DND-41 (cell line): ENCODE measurements at regions not wholly inside any gene's neighbourhood (a gene's known extent, or its start where the extent isn't known, plus 50 kb on each side); places are given as distances from the start of the nearest gene placed in this dataset.

ENCODE experiments used
- ATAC-seq: fragments of 200-7000 bp; cut with Tn5 transposase; 3 replicates; pipeline ENCODE4 v1.9.1; 2021; ENCODE audit warnings: low read depth; ENCODE audit not compliant: insufficient read depth
- DNase-seq: peaks from one replicate; pipeline ENCODE4 v3.0.0-alpha.2; 2020
- H2AFZ ChIP-seq: 2 replicates; pipeline ENCODE4 v1.6.0; 2012; ENCODE audit warnings: low read depth, low read length
- H3K27ac ChIP-seq: 2 replicates; pipeline ENCODE4 v1.5.1; 2012; ENCODE audit warnings: low read length, inconsistent platforms
- H3K27me3 ChIP-seq: fragments of 200-600 bp; sonication (generic); 2 replicates; pipeline ENCODE4 v1.6.0; 2012; ENCODE audit warnings: low read length, mild to moderate bottlenecking, inconsistent platforms; ENCODE audit not compliant: insufficient read depth, poor library complexity
- H3K36me3 ChIP-seq: 2 replicates; pipeline ENCODE4 v1.5.1; 2012; ENCODE audit warnings: low read length, inconsistent platforms; ENCODE audit not compliant: insufficient read depth
- H3K4me1 ChIP-seq: 2 replicates; pipeline ENCODE4 v1.5.1; 2012; ENCODE audit warnings: mild to moderate bottlenecking, low read length; ENCODE audit not compliant: insufficient read depth
- H3K4me2 ChIP-seq: 2 replicates; pipeline ENCODE4 v1.6.0; 2012; ENCODE audit warnings: mild to moderate bottlenecking, moderate library complexity, low read length, inconsistent platforms; ENCODE audit not compliant: insufficient read depth
- H3K4me3 ChIP-seq, 2 experiments: fragments of 200-600 bp in 1 of 2; shearing (Covaris generic) in 1 of 2; 2 replicates each; pipeline ENCODE4 v1.5.1; 2012 to 2016; ENCODE audit warnings: inconsistent platforms in 2 of 2, low read length in 2 of 2, mild to moderate bottlenecking in 2 of 2, low read depth in 1 of 2, moderate library complexity in 1 of 2
- H3K79me2 ChIP-seq: 2 replicates; pipeline ENCODE4 v1.6.0; 2012; ENCODE audit warnings: low read length, inconsistent platforms; ENCODE audit not compliant: insufficient read depth
- H3K9ac ChIP-seq: 2 replicates; pipeline ENCODE4 v1.6.0; 2012; ENCODE audit warnings: low read depth, mild to moderate bottlenecking, inconsistent platforms, low read length, moderate library complexity
- H3K9me3 ChIP-seq: 2 replicates; pipeline ENCODE4 v1.5.1; 2012; ENCODE audit warnings: low read length, moderate library complexity, mild to moderate bottlenecking, inconsistent platforms; ENCODE audit not compliant: insufficient read depth, severe bottlenecking
- H4K20me1 ChIP-seq: 2 replicates; pipeline ENCODE4 v1.6.0; 2012; ENCODE audit warnings: low read length; ENCODE audit not compliant: insufficient read depth
- EZH2 ChIP-seq: IDR thresholded peaks from 3 replicates; pipeline ENCODE4 v1.6.1; 2012; ENCODE audit warnings: borderline replicate concordance, low read depth, mild to moderate bottlenecking, moderate library complexity, low read length, inconsistent platforms; ENCODE audit not compliant: severe bottlenecking
- TF ChIP-seq, protein P1 (sequence below): IDR thresholded peaks from 2 replicates; pipeline ENCODE4 v1.5.1; 2012; ENCODE audit warnings: borderline replicate concordance, low read length, moderate library complexity, mild to moderate bottlenecking; ENCODE audit not compliant: poor library complexity, severe bottlenecking; ENCODE audit errors: extremely low read depth

DNA sequence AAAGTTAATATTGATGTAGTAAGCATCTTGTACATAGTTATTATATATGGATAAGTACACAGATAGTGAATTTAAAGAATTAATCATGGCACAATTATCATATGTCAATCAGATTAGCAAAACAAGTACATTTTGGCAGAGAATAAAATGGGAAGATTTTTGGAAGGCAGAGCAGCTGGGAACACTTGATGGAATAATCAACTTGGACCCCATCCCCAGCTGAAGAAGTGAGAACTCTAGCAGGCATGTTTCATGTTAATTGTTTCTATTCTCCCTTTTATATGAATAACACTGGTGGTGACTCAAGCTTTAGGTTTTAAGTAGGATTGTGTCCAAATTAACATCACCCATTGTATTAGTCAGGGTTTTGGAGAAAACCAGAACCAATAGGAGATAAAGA, 198.7 kb downstream of the KCNJ2 start:
- Histone ChIP-seq H3K79me2 (no peaks in the 10 kb centered on the region), H2AFZ (no peak overlapping the region), H3K4me2 (no peak overlapping the region), H3K36me3 (no peaks in the 10 kb centered on the region), H3K9me3 (no peaks in the 10 kb centered on the region), H3K4me3 (no peak overlapping the region), H4K20me1 (no peaks in the 10 kb centered on the region), H3K4me1 (no peaks in the 10 kb centered on the region), H3K27me3 (no peaks in the 10 kb centered on the region), H3K9ac (no peak overlapping the region), H3K27ac (no peak overlapping the region)
- no peak for TF ChIP-seq EZH2
- TF ChIP-seq, protein P1, sequence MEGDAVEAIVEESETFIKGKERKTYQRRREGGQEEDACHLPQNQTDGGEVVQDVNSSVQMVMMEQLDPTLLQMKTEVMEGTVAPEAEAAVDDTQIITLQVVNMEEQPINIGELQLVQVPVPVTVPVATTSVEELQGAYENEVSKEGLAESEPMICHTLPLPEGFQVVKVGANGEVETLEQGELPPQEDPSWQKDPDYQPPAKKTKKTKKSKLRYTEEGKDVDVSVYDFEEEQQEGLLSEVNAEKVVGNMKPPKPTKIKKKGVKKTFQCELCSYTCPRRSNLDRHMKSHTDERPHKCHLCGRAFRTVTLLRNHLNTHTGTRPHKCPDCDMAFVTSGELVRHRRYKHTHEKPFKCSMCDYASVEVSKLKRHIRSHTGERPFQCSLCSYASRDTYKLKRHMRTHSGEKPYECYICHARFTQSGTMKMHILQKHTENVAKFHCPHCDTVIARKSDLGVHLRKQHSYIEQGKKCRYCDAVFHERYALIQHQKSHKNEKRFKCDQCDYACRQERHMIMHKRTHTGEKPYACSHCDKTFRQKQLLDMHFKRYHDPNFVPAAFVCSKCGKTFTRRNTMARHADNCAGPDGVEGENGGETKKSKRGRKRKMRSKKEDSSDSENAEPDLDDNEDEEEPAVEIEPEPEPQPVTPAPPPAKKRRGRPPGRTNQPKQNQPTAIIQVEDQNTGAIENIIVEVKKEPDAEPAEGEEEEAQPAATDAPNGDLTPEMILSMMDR, result no peak
- ATAC-seq (no peak), DNase-seq (no peak)

DNA sequence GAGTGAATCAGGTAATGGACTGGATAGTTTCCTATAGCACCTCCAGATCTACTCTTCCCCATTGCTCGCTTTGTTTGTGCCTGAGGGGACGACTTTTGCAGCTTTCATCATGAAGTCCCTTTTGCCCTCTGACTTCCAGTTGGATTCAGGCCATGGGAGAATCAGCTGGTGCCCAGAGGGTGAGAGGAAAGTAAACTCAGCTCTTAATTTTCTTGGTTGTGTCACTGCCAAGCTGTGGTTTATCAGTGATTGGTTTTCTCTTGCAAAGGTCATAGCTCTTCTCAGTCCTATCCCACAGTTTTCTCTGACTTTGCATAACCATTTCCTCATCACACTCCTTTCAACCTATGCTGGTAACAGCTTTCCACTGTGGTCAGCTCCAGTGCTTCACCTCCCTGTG, 200.1 kb downstream of the KCNJ2 start:
- Histone ChIP-seq H3K27me3 (no peaks in the 10 kb centered on the region), H3K79me2 (no peaks in the 10 kb centered on the region), H3K27ac (no peak overlapping the region), H3K4me2 (no peak overlapping the region), H3K36me3 (no peaks in the 10 kb centered on the region), H4K20me1 (no peaks in the 10 kb centered on the region), H3K9ac (no peak overlapping the region), H3K4me3 (no peak overlapping the region), H3K4me1 (no peaks in the 10 kb centered on the region), H3K9me3 (no peaks in the 10 kb centered on the region), H2AFZ (no peak overlapping the region)
- ATAC-seq (no peak), DNase-seq (no peak)
- TF ChIP-seq, protein P1, result no peak
- no peak for TF ChIP-seq EZH2

DNA sequence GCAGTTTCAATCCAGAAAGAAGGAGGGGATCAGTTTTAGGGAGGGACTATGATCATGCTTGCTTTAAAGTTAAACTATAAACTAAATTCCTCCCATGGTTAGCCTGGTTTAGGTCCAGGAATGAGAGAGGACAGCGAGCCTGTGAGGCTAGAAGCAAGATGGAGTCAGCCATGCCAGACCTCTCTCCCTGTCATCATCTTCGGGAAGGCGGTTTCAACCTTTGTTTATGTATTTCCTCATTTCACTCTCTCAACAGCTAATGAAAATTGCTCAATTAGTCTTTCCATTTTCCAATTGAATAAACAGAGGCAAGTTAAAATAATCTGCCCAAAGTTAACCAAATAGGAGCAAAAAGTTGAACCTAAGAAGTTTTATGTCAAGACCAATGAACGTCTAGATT, 201.5 kb downstream of the KCNJ2 start:
- no peak overlapping the region for H3K4me3 ChIP-seq
- H3K27me3 ChIP-seq, result no peaks in the 10 kb centered on the region
- TF ChIP-seq EZH2, result no peak
- TF ChIP-seq, protein P1, result no peak
- H3K4me2 ChIP-seq, result no peak overlapping the region
- DNase-seq (no peak), ATAC-seq (no peak)
- no peak overlapping the region for H3K27ac ChIP-seq
- no peaks in the 10 kb centered on the region for H3K79me2 ChIP-seq
- H3K9me3 ChIP-seq, result no peaks in the 10 kb centered on the region
- no peaks in the 10 kb centered on the region for H3K36me3 ChIP-seq
- H4K20me1 ChIP-seq, result no peaks in the 10 kb centered on the region
- no peaks in the 10 kb centered on the region for H3K4me1 ChIP-seq
- H3K9ac ChIP-seq, result no peak overlapping the region
- no peak overlapping the region for H2AFZ ChIP-seq

DNA sequence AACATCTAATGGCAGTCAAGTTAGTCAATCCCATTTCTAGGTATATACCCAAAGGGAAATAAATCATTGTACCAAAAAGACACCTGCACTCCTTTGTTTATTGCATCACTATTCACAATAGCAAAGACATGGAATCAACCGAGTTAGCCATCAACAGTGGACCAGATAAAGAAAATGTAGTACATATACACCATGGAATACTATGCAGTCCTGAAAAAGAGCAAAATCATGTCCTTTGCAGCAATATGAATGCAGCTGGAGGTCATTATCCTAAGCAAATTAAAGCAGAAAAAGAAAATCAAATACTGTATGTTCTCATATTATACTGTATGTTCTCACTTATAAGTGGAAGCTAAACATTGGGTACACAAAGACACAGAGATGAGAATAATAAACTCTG, 204.0 kb downstream of the KCNJ2 start:
- no peaks in the 10 kb centered on the region for H4K20me1 ChIP-seq
- H3K36me3 ChIP-seq, result no peaks in the 10 kb centered on the region
- H2AFZ ChIP-seq, result no peak overlapping the region
- TF ChIP-seq EZH2, result no peak
- TF ChIP-seq, protein P1, result no peak
- no peak for ATAC-seq
- no peak overlapping the region for H3K4me3 ChIP-seq
- H3K4me2 ChIP-seq, result no peak overlapping the region
- no peaks in the 10 kb centered on the region for H3K4me1 ChIP-seq
- no peaks in the 10 kb centered on the region for H3K27me3 ChIP-seq
- no peaks in the 10 kb centered on the region for H3K9me3 ChIP-seq
- no peak overlapping the region for H3K9ac ChIP-seq
- no peaks in the 10 kb centered on the region for H3K79me2 ChIP-seq
- DNase-seq, result no peak
- no peak overlapping the region for H3K27ac ChIP-seq
